ENCODE measurements at regions not wholly inside any gene's neighbourhood (a gene's known extent, or its start where the extent isn't known, plus 50 kb on each side); places are given as distances from the start of the nearest gene placed in this dataset.

DNA sequence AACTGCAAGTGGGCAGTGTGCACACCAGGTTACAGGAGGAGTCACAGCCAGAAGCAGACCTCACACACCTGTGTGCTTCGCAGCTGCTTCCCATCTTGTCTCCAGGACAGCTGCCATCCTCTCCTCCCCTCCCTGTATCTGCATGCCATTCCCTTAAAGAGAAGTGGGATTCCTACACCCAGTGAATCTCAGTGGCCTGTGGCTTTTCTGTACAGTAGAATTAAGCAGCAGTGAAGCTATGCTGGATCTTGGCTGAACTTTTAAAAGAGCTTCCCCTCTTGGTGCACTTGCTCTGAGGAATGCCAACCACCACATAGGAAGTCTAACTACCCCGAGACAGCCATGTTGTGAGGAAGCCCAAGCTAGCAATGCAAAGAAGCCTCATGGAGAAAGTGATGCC is 236.5 kb upstream of the ZMIZ1 start:
- Histone ChIP-seq H3K4me3 (ENCODE audit: low read length) (no peak overlapping the region), H3K27me3 (ENCODE audit: low read length) (peaks cover 24% of the 10 kb centered on the region), H3K4me1 (ENCODE audit: insufficient read depth, low read length) (peaks cover 21% of the 10 kb centered on the region), H3K9me3 (ENCODE audit: low read length) (no peaks in the 10 kb centered on the region), H3K27ac (ENCODE audit: low read length) (no peak overlapping the region), H3K9me2 (replicated peaks; ENCODE audit: low read length) (peaks cover 10% of the 10 kb centered on the region; the same call in 1 of the 2 replicates), H3K9ac (ENCODE audit: low read length) (no peak overlapping the region), H3K4me2 (ENCODE audit: low read length) (no peak overlapping the region), H3K79me2 (ENCODE audit: low read length) (no peaks in the 10 kb centered on the region), H4K20me1 (ENCODE audit: low read length) (no peaks in the 10 kb centered on the region), H2AFZ (ENCODE audit: low read length) (no peak overlapping the region), H3K36me3 (ENCODE audit: low read depth, low read length) (no peaks in the 10 kb centered on the region), H3F3A (ENCODE audit: low read length, unreplicated experiment) (no peaks in the 10 kb centered on the region)
- intact Hi-C loops (cut with micrococcal nuclease): no loop called here
- ATAC-seq: no peak
- TF ChIP-seq EZH2 (IDR thresholded peaks at IDR 0.05; ENCODE audit: low read length, unreplicated experiment): no peak
- TF ChIP-seq, protein P1, sequence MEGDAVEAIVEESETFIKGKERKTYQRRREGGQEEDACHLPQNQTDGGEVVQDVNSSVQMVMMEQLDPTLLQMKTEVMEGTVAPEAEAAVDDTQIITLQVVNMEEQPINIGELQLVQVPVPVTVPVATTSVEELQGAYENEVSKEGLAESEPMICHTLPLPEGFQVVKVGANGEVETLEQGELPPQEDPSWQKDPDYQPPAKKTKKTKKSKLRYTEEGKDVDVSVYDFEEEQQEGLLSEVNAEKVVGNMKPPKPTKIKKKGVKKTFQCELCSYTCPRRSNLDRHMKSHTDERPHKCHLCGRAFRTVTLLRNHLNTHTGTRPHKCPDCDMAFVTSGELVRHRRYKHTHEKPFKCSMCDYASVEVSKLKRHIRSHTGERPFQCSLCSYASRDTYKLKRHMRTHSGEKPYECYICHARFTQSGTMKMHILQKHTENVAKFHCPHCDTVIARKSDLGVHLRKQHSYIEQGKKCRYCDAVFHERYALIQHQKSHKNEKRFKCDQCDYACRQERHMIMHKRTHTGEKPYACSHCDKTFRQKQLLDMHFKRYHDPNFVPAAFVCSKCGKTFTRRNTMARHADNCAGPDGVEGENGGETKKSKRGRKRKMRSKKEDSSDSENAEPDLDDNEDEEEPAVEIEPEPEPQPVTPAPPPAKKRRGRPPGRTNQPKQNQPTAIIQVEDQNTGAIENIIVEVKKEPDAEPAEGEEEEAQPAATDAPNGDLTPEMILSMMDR (conservative IDR thresholded peaks at IDR 0.05; ENCODE audit: low read depth, low read length): no peak
- no peak for TF ChIP-seq EZH2phosphoT487 (IDR thresholded peaks at IDR 0.05; ENCODE audit: borderline replicate concordance, low read length)
- ChIA-PET CTCF (no interaction called here), POLR2A (ENCODE audit: unreplicated experiment) (interaction anchor here (0.6 kb wide), 1 partner anchor 8 kb away, joined by 3 read pairs; no protein-coding TSS in a partner anchor)
- no TSS peak for BruUV-seq (replicated peaks)
- DNase-seq: no peak

DNA sequence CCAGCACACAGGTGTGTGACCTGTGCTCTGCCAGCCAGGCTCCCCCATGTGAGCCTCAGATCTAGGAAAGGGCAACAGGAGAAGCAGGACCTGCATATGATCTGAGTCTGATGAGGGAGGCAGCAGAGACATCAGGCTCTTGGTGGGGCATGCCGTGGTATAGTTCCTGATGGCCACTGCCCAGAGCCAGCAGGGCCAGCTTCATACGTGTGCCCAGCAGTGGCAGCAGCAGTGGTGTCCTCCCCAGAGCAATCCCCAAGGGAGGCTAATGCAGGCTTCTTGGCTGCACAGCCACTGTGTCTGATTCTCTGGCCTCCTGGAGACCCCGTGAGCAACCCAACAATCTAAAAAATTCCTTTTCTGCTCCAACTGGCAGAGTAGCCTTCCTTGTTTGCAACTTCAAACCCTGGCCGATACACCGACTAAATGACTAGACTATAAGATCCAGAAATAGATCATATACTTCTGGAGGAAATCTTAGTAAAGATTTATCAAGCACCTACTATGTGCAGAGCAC is 230.6 kb upstream of the ZMIZ1 start:
- Histone ChIP-seq H3K27ac (ENCODE audit: low read length) (no peak overlapping the region), H3K4me1 (ENCODE audit: insufficient read depth, low read length) (no peaks in the 10 kb centered on the region), H4K20me1 (ENCODE audit: low read length) (no peaks in the 10 kb centered on the region), H2AFZ (ENCODE audit: low read length) (no peak overlapping the region), H3K9me2 (replicated peaks; ENCODE audit: low read length) (peaks cover 10% of the 10 kb centered on the region; the same call in 1 of the 2 replicates), H3K27me3 (ENCODE audit: low read length) (peaks cover 40% of the 10 kb centered on the region), H3K4me2 (ENCODE audit: low read length) (no peak overlapping the region), H3F3A (ENCODE audit: low read length, unreplicated experiment) (no peaks in the 10 kb centered on the region), H3K79me2 (ENCODE audit: low read length) (no peaks in the 10 kb centered on the region), H3K9ac (ENCODE audit: low read length) (no peak overlapping the region), H3K4me3 (ENCODE audit: low read length) (no peak overlapping the region), H3K36me3 (ENCODE audit: low read depth, low read length) (no peaks in the 10 kb centered on the region), H3K9me3 (ENCODE audit: low read length) (no peaks in the 10 kb centered on the region)
- no peak for TF ChIP-seq EZH2phosphoT487 (IDR thresholded peaks at IDR 0.05; ENCODE audit: borderline replicate concordance, low read length)
- TF ChIP-seq, protein P1 (conservative IDR thresholded peaks at IDR 0.05; ENCODE audit: low read depth, low read length): no peak
- BruUV-seq (replicated peaks): no TSS peak
- POLR2A ChIA-PET (ENCODE audit: unreplicated experiment): no interaction called here
- intact Hi-C loops (cut with micrococcal nuclease): no loop called here
- CTCF ChIA-PET: interaction anchor here (0.5 to 0.6 kb wide), 2 partner anchors 231 to 522 kb away, joined by 3 read pairs; no protein-coding TSS in a partner anchor
- DNase-seq (no peak), ATAC-seq (peak; percentile 33)

DNA sequence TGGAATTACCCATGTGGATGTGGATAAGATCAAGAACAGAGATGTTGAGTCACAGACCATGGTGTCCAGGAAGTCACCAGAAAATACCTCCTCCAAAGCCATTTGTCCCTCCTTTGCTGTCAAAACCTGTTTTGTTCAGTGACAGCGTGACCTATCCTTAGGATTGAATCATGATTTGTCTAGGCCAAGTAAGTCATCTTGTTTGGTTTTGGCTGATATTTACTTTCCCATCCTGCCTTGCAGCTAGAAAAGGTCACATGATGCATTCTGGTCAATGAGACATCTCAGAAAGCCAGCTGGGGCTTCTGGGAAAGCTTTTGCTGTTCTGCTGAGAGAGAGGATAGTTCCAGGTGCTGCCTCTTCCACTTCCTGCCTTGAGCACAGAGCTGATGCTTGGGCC is 225.3 kb upstream of the ZMIZ1 start:
- CTCF ChIA-PET: no interaction called here
- no peak overlapping the region for H3K9ac ChIP-seq (ENCODE audit: low read length)

More for the DNA sequence above, 225.3 kb upstream of the ZMIZ1 start:
- Histone ChIP-seq H3K36me3 (ENCODE audit: low read depth, low read length) (no peaks in the 10 kb centered on the region), H2AFZ (ENCODE audit: low read length) (no peak overlapping the region), H3K27me3 (ENCODE audit: low read length) (0 out of 2 replicates have a peak, but pooled peaks cover 28% of the 10 kb centered on the region), H4K20me1 (ENCODE audit: low read length) (no peaks in the 10 kb centered on the region), H3K4me3 (ENCODE audit: low read length) (no peak overlapping the region), H3K9me3 (ENCODE audit: low read length) (no peaks in the 10 kb centered on the region; the same call in 1 of the 2 replicates), H3K4me2 (ENCODE audit: low read length) (no peak overlapping the region), H3K27ac (ENCODE audit: low read length) (no peak overlapping the region), H3F3A (ENCODE audit: low read length, unreplicated experiment) (no peaks in the 10 kb centered on the region), H3K4me1 (ENCODE audit: insufficient read depth, low read length) (no peaks in the 10 kb centered on the region), H3K9me2 (replicated peaks; ENCODE audit: low read length) (no peaks in the 10 kb centered on the region), H3K79me2 (ENCODE audit: low read length) (no peaks in the 10 kb centered on the region)
- POLR2A ChIA-PET (ENCODE audit: unreplicated experiment): no interaction called here
- BruUV-seq (replicated peaks): no TSS peak
- intact Hi-C loops (cut with micrococcal nuclease): no loop called here
- DNase-seq (peak; percentile 61), ATAC-seq (no peak)
- TF ChIP-seq EZH2phosphoT487 (IDR thresholded peaks at IDR 0.05; ENCODE audit: borderline replicate concordance, low read length) (no peak), EZH2 (IDR thresholded peaks at IDR 0.05; ENCODE audit: low read length, unreplicated experiment) (no peak)
- TF ChIP-seq, protein P1 (conservative IDR thresholded peaks at IDR 0.05; ENCODE audit: low read depth, low read length): no peak

Data from PC-3 (cell line).